Endodermal cell (in vitro differentiated cells): ENCODE measurements at regions not wholly inside any gene's neighbourhood (a gene's known extent, or its start where the extent isn't known, plus 50 kb on each side); places are given as distances from the start of the nearest gene placed in this dataset.
A peak's percentile ranks its signal among the peaks of the same experiment; 100 is the strongest.

ENCODE experiments used
- DNase-seq: peaks from one replicate; pipeline ENCODE4 v3.0.0-alpha.2; 2017
- H3K27ac ChIP-seq: 2 replicates; pipeline ENCODE4 v1.5.1; 2013; ENCODE audit warnings: mild to moderate bottlenecking, low read depth, low read length, moderate library complexity
- H3K27me3 ChIP-seq: 2 replicates; pipeline ENCODE4 v1.6.1; 2013; ENCODE audit warnings: mild to moderate bottlenecking, low read length, moderate library complexity; ENCODE audit not compliant: insufficient read depth, control insufficient read depth, poor library complexity, severe bottlenecking
- H3K36me3 ChIP-seq: 2 replicates; pipeline ENCODE4 v1.7.0; 2013; ENCODE audit warnings: mild to moderate bottlenecking, low read length, moderate library complexity; ENCODE audit not compliant: control insufficient read depth, insufficient read depth
- H3K4me1 ChIP-seq: one replicate; pipeline ENCODE4 v1.7.0; 2013; ENCODE audit warnings: low read length; ENCODE audit not compliant: control insufficient read depth, insufficient read depth
- H3K4me3 ChIP-seq: 2 replicates; pipeline ENCODE4 v1.5.1; 2013; ENCODE audit warnings: mild to moderate bottlenecking, low read length, moderate library complexity
- H3K9ac ChIP-seq: 2 replicates; pipeline ENCODE4 v1.6.1; 2013; ENCODE audit warnings: mild to moderate bottlenecking, low read length, moderate library complexity; ENCODE audit not compliant: poor library complexity, severe bottlenecking; ENCODE audit errors: extremely low read depth
- H3K9me3 ChIP-seq: 2 replicates; pipeline ENCODE4 v1.6.1; 2013; ENCODE audit warnings: mild to moderate bottlenecking, low read length, moderate library complexity; ENCODE audit not compliant: control insufficient read depth
- H3K27ac Mint-ChIP-seq: 2 replicates; pipeline ENCODE4 v1.8.0; 2020; ENCODE audit warnings: mixed read lengths
- H3K27me3 Mint-ChIP-seq: 2 replicates; pipeline ENCODE4 v1.8.0; 2021; ENCODE audit warnings: mild to moderate bottlenecking, mixed read lengths; ENCODE audit not compliant: insufficient read depth
- H3K36me3 Mint-ChIP-seq: 2 replicates; pipeline ENCODE4 v1.8.0; 2020; ENCODE audit warnings: low read depth, mixed read lengths
- H3K4me1 Mint-ChIP-seq: 2 replicates; pipeline ENCODE4 v1.8.0; 2020; ENCODE audit warnings: mixed read lengths
- H3K4me3 Mint-ChIP-seq: 2 replicates; pipeline ENCODE4 v1.8.0; 2020; ENCODE audit warnings: mild to moderate bottlenecking, moderate library complexity, mixed read lengths
- H3K9me3 Mint-ChIP-seq: 2 replicates; pipeline ENCODE4 v1.8.0; 2020; ENCODE audit warnings: mild to moderate bottlenecking, mixed read lengths
- WGBS, 2 experiments: methylation state at CpG; one replicate each; pipeline versions ENCODE4 v1.1.5 to v1.1.7; 2013; ENCODE audit warnings: missing lambda C conversion rate in 2 of 2, mixed read lengths in 1 of 2; ENCODE audit not compliant: insufficient coverage in 1 of 2, insufficient read length in 1 of 2; 5-methylcytosine and 5-hydroxymethylcytosine counted together
- TF ChIP-seq, protein P1 (sequence below): fragments of 200-600 bp; sonication (generic); conservative IDR thresholded peaks from 2 replicates; pipeline ENCODE4 v1.5.0; 2021; ENCODE audit warnings: antibody characterized with exemption, mild to moderate bottlenecking

DNA sequence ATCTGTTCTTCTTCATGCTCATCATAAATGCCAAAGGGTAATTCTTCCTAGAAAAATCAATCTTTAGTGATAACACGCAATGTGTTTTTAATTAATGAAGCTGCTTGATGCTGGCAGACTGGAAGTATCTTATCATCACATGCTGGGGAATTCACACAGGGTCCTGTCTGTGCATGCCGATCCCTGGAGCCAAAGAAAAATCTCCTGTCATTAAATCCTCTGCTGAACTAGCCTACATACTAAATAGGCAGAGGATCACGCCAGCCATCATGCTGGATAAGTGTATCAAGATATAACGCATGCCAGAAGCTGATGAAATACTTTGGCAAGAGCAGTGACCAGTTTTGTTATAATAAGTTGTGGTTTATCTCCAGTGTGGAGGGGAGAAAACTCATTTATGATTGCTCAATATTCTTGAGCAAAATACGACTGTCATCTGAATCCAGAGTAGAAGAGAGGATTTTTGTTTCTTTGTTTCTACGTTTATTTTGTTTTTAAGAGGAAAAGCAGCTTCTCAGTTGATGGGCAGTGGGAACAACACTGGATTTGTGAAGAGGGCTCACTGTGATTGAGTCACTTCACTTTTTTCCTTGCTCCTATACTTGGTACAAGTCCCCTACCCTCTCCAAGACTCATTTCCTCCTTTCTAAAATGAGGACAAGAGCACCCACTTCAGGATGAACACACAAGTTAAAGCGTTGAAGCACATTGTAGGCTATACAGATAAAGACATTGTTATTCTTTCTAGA lies 649.1 kb downstream of the TNS3 start:
- Histone ChIP-seq H3K9ac (no peak overlapping the region), H3K4me3 (no peak overlapping the region), H3K4me1 (peaks cover 18% of the 10 kb centered on the region), H3K27ac (no peak overlapping the region), H3K36me3 (no peaks in the 10 kb centered on the region), H3K27me3 (no peaks in the 10 kb centered on the region), H3K9me3 (peaks cover 23% of the 10 kb centered on the region)
- Mint-ChIP-seq H3K27me3 (no peaks in the 10 kb centered on the region), H3K27ac (peak overlapping the region; percentile 15), H3K4me3 (no peak overlapping the region), H3K36me3 (peaks cover 3% of the 10 kb centered on the region), H3K4me1 (peaks cover 49% of the 10 kb centered on the region), H3K9me3 (peaks cover 10% of the 10 kb centered on the region)
- TF ChIP-seq, protein P1, sequence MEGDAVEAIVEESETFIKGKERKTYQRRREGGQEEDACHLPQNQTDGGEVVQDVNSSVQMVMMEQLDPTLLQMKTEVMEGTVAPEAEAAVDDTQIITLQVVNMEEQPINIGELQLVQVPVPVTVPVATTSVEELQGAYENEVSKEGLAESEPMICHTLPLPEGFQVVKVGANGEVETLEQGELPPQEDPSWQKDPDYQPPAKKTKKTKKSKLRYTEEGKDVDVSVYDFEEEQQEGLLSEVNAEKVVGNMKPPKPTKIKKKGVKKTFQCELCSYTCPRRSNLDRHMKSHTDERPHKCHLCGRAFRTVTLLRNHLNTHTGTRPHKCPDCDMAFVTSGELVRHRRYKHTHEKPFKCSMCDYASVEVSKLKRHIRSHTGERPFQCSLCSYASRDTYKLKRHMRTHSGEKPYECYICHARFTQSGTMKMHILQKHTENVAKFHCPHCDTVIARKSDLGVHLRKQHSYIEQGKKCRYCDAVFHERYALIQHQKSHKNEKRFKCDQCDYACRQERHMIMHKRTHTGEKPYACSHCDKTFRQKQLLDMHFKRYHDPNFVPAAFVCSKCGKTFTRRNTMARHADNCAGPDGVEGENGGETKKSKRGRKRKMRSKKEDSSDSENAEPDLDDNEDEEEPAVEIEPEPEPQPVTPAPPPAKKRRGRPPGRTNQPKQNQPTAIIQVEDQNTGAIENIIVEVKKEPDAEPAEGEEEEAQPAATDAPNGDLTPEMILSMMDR, result peak; percentile 57
- WGBS, 2 experiments, result 69 to 93% methylated on average over 3 to 7 of the region's 7 CpGs
- no peak for DNase-seq

- Histone ChIP-seq H3K27me3 (no peaks in the 10 kb centered on the region), H3K36me3 (no peaks in the 10 kb centered on the region), H3K9me3 (peaks cover 22% of the 10 kb centered on the region), H3K4me1 (peaks cover 18% of the 10 kb centered on the region), H3K9ac (no peak overlapping the region), H3K27ac (no peak overlapping the region), H3K4me3 (no peak overlapping the region)
- Mint-ChIP-seq H3K4me1 (peaks cover 48% of the 10 kb centered on the region), H3K36me3 (peaks cover 3% of the 10 kb centered on the region), H3K27ac (peak overlapping the region; percentile 15), H3K9me3 (peaks cover 10% of the 10 kb centered on the region), H3K4me3 (no peak overlapping the region), H3K27me3 (no peaks in the 10 kb centered on the region)
- TF ChIP-seq, protein P1, result no peak
- 52% methylated on average over 1 of the region's 1 CpG; no CpG with 5 or more reads in 1 of the 2 experiments for WGBS, 2 experiments
- no peak for DNase-seq
These were observed 649.6 kb downstream of the TNS3 start for GRCh38 chr7:46932306-46932675.

GRCh38 chr7:46930366-46930765 lies 651.5 kb downstream of the TNS3 start:
- H3K9me3 Mint-ChIP-seq, result peaks cover 7% of the 10 kb centered on the region
- H3K36me3 ChIP-seq, result no peaks in the 10 kb centered on the region
- H3K27me3 Mint-ChIP-seq, result no peaks in the 10 kb centered on the region
- H3K4me1 Mint-ChIP-seq, result peaks cover 48% of the 10 kb centered on the region
- no peak overlapping the region for H3K27ac Mint-ChIP-seq
- H3K4me3 ChIP-seq, result no peak overlapping the region
- no peaks in the 10 kb centered on the region for H3K27me3 ChIP-seq
- peaks cover 9% of the 10 kb centered on the region for H3K9me3 ChIP-seq
- H3K4me1 ChIP-seq, result peaks cover 18% of the 10 kb centered on the region
- peaks cover 3% of the 10 kb centered on the region for H3K36me3 Mint-ChIP-seq
- H3K27ac ChIP-seq, result no peak overlapping the region
- no peak overlapping the region for H3K4me3 Mint-ChIP-seq
- TF ChIP-seq, protein P1, result no peak
- no peak for DNase-seq
- no peak overlapping the region for H3K9ac ChIP-seq
- WGBS, 2 experiments, result 93 to 95% methylated on average over 3 of the region's 3 CpGs
